BE2C (cell line): ENCODE measurements at regions not wholly inside any gene's neighbourhood (a gene's known extent, or its start where the extent isn't known, plus 50 kb on each side); places are given as distances from the start of the nearest gene placed in this dataset.
"Not testable (repeated sequence)": the region's sequence is repeated elsewhere in the genome, so short reads cannot be mapped to it uniquely, and the experiment has no call there.

Experiments used
- DNase-seq: peaks from one replicate; pipeline ENCODE4 v3.0.0-alpha.2; 2020
- H3K27me3 ChIP-seq: fragments of 250-450 bp; sonication (Bioruptor Pico); 2 replicates; pipeline ENCODE4 v1.5.1; 2020; ENCODE audit warnings: mild to moderate bottlenecking
- H3K36me3 ChIP-seq: fragments of 250-450 bp; sonication (Bioruptor Pico); 2 replicates; pipeline ENCODE4 v1.5.1; 2020; ENCODE audit warnings: mild to moderate bottlenecking
- H3K4me1 ChIP-seq: fragments of 250-450 bp; sonication (Bioruptor Pico); 2 replicates; pipeline ENCODE4 v1.5.1; 2020
- H3K4me3 ChIP-seq: 2 replicates; pipeline ENCODE4 v1.5.1; 2011; ENCODE audit warnings: low read depth, low read length
- H3K9me3 ChIP-seq: fragments of 250-450 bp; sonication (Bioruptor Pico); 2 replicates; pipeline ENCODE4 v1.5.1; 2020
- CTCF ChIP-seq: IDR thresholded peaks from 2 replicates; pipeline ENCODE4 v1.5.1; 2012; ENCODE audit warnings: mild to moderate bottlenecking, low read depth, low read length

GRCh38 chr2:14901737-14902136 is 269.2 kb downstream of the LRATD1 start:
- Histone ChIP-seq H3K27me3 (no peaks in the 10 kb centered on the region), H3K9me3 (no peaks in the 10 kb centered on the region), H3K4me3 (no peak overlapping the region), H3K36me3 (no peaks in the 10 kb centered on the region), H3K4me1 (no peaks in the 10 kb centered on the region)
- no peak for DNase-seq
- TF ChIP-seq CTCF: no peak

GRCh38 chr2:14902953-14903352 is 270.4 kb downstream of the LRATD1 start:
- TF ChIP-seq CTCF: no peak
- Histone ChIP-seq H3K4me3 (no peak overlapping the region), H3K4me1 (no peaks in the 10 kb centered on the region), H3K36me3 (no peaks in the 10 kb centered on the region), H3K9me3 (no peaks in the 10 kb centered on the region), H3K27me3 (no peaks in the 10 kb centered on the region)
- no peak for DNase-seq

GRCh38 chr2:14903709-14904374 is 271.3 kb downstream of the LRATD1 start:
- Histone ChIP-seq H3K36me3 (no peaks in the 10 kb centered on the region), H3K9me3 (no peaks in the 10 kb centered on the region), H3K4me3 (no peak overlapping the region), H3K4me1 (peaks cover 5% of the 10 kb centered on the region; the same call in 1 of the 2 replicates), H3K27me3 (no peaks in the 10 kb centered on the region)
- TF ChIP-seq CTCF: peak; percentile 98
- DNase-seq: peak; percentile 81

GRCh38 chr2:14904378-14904777 is 271.9 kb downstream of the LRATD1 start:
- not testable (repeated sequence) for H3K27me3 ChIP-seq, H3K9me3 ChIP-seq, DNase-seq, H3K4me3 ChIP-seq, H3K4me1 ChIP-seq, H3K36me3 ChIP-seq

GRCh38 chr2:14905571-14905970 is 273.1 kb downstream of the LRATD1 start:
- H3K4me1 ChIP-seq: peaks cover 15% of the 10 kb centered on the region
- no peak for TF ChIP-seq CTCF
- DNase-seq: no peak
- no peaks in the 10 kb centered on the region for H3K36me3 ChIP-seq
- no peak overlapping the region for H3K4me3 ChIP-seq
- H3K27me3 ChIP-seq: no peaks in the 10 kb centered on the region
- H3K9me3 ChIP-seq: no peaks in the 10 kb centered on the region

GRCh38 chr2:14907014-14907612 is 274.6 kb downstream of the LRATD1 start:
- H3K4me1 ChIP-seq: peaks cover 15% of the 10 kb centered on the region
- H3K27me3 ChIP-seq: no peaks in the 10 kb centered on the region
- DNase-seq: no peak
- no peaks in the 10 kb centered on the region for H3K9me3 ChIP-seq
- peak; percentile 45 for TF ChIP-seq CTCF
- no peaks in the 10 kb centered on the region for H3K36me3 ChIP-seq
- no peak overlapping the region for H3K4me3 ChIP-seq
